Stomach (tissue), 8 donors: ENCODE measurements at regions not wholly inside any gene's neighbourhood (a gene's known extent, or its start where the extent isn't known, plus 50 kb on each side); places are given as distances from the start of the nearest gene placed in this dataset.

Experiments used
- DNase-seq, 2 donors: peaks; one replicate each; pipeline versions ENCODE4 v3.0.0 to v3.0.0-alpha.2; 2013 to 2019
- H3K27ac ChIP-seq, 5 donors: fragments of 200-600 bp in 4 of 5; sonication (generic) in 4 of 5; one replicate each; pipeline ENCODE4 v1.5.1; 2013 to 2019; ENCODE audit warnings: mild to moderate bottlenecking in 1 of 5, moderate library complexity in 1 of 5
- H3K27me3 ChIP-seq, 3 donors: fragments of 200-600 bp; sonication (generic); one replicate each; pipeline ENCODE4 v1.5.1; 2017 to 2019; ENCODE audit warnings: mixed run types in 1 of 3
- H3K36me3 ChIP-seq, 4 donors: fragments of 200-600 bp; sonication (generic); 1 replicate in 3 of 4; 2 replicates in 1 of 4; pipeline ENCODE4 v1.5.1; 2016 to 2019
- H3K4me1 ChIP-seq, 4 donors: fragments of 200-600 bp; sonication (generic); one replicate each; pipeline ENCODE4 v1.5.1; 2016 to 2019
- H3K4me3 ChIP-seq, 4 donors: fragments of 200-600 bp; sonication (generic) in 3 of 4; one replicate each; pipeline ENCODE4 v1.5.1; 2016 to 2019; ENCODE audit warnings: mild to moderate bottlenecking in 1 of 4
- H3K9me3 ChIP-seq, 4 donors: fragments of 200-600 bp; sonication (generic); one replicate each; pipeline ENCODE4 v1.5.1; 2016 to 2019
- EP300 ChIP-seq: sonication (generic); formaldehyde crosslinking; IDR thresholded peaks from one replicate; pipeline ENCODE4 v1.6.1; 2017; ENCODE audit warnings: antibody characterized with exemption
- POLR2A ChIP-seq, 4 donors: fragments of 450-650 bp; IDR thresholded peaks; one replicate each; pipeline ENCODE4 v1.6.1; 2016; ENCODE audit warnings: antibody characterized with exemption in 4 of 4, control low read depth in 2 of 4, mild to moderate bottlenecking in 1 of 4, moderate library complexity in 1 of 4
- POLR2AphosphoS5 ChIP-seq, 3 donors: sonication (generic); formaldehyde crosslinking; IDR thresholded peaks; one replicate each; pipeline ENCODE4 v1.6.1; 2016; ENCODE audit warnings: antibody characterized with exemption in 3 of 3
- WGBS, 5 donors: extraction: QIAGEN DNeasy Blood & Tissue Kit in 3 of 5; methylation state at CpG; one replicate each; pipeline versions ENCODE4 v1.1.5 to v1.1.7; 2013 to 2018; 5-methylcytosine and 5-hydroxymethylcytosine counted together
- intact Hi-C: fragments of 100-400 bp; cut with DNase I; formaldehyde crosslinking; loops from one replicate; pipeline ENCODE4 v1.15.1; 2023; ENCODE audit warnings: low total_unique reads
- TF ChIP-seq, protein P1 (sequence below), 7 experiments: fragments of 450-650 bp in 4 of 7; fragments of 200-600 bp in 3 of 7; sonication (generic) in 3 of 7; IDR thresholded peaks; one replicate each; pipeline ENCODE4 v1.5.1; 2016 to 2019; ENCODE audit warnings: antibody characterized with exemption in 7 of 7, control low read depth in 2 of 7, mild to moderate bottlenecking in 1 of 7
- donor health status: healthy with polysubstance abuse.
- donor health status: Bipolar disorder and iron deficiency.
- donor health status: healthy.

GRCh38 chr4:186875476-186875875 lies 151.8 kb upstream of the FAT1 start:
- H3K27ac ChIP-seq, result no peak overlapping the region
- no peaks in the 10 kb centered on the region for H3K27me3 ChIP-seq
- intact Hi-C loops, result no loop called here
- WGBS, 5 donors, result 51 to 76% (median 63%) methylated on average over 1 of the region's 1 CpG
- no peaks in the 10 kb centered on the region for H3K36me3 ChIP-seq
- H3K4me3 ChIP-seq, result no peak overlapping the region
- no peaks in the 10 kb centered on the region for H3K4me1 ChIP-seq
- H3K9me3 ChIP-seq, result peaks cover 0 to 12% (median 0%) of the 10 kb centered on the region in 4 donors
- TF ChIP-seq POLR2AphosphoS5 (IDR thresholded peaks at IDR 0.05) (no peak), EP300 (no peak), POLR2A (IDR thresholded peaks at IDR 0.05) (no peak)
- TF ChIP-seq, protein P1, sequence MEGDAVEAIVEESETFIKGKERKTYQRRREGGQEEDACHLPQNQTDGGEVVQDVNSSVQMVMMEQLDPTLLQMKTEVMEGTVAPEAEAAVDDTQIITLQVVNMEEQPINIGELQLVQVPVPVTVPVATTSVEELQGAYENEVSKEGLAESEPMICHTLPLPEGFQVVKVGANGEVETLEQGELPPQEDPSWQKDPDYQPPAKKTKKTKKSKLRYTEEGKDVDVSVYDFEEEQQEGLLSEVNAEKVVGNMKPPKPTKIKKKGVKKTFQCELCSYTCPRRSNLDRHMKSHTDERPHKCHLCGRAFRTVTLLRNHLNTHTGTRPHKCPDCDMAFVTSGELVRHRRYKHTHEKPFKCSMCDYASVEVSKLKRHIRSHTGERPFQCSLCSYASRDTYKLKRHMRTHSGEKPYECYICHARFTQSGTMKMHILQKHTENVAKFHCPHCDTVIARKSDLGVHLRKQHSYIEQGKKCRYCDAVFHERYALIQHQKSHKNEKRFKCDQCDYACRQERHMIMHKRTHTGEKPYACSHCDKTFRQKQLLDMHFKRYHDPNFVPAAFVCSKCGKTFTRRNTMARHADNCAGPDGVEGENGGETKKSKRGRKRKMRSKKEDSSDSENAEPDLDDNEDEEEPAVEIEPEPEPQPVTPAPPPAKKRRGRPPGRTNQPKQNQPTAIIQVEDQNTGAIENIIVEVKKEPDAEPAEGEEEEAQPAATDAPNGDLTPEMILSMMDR (IDR thresholded peaks at IDR 0.05), result no peak
- no peak for DNase-seq

DNA sequence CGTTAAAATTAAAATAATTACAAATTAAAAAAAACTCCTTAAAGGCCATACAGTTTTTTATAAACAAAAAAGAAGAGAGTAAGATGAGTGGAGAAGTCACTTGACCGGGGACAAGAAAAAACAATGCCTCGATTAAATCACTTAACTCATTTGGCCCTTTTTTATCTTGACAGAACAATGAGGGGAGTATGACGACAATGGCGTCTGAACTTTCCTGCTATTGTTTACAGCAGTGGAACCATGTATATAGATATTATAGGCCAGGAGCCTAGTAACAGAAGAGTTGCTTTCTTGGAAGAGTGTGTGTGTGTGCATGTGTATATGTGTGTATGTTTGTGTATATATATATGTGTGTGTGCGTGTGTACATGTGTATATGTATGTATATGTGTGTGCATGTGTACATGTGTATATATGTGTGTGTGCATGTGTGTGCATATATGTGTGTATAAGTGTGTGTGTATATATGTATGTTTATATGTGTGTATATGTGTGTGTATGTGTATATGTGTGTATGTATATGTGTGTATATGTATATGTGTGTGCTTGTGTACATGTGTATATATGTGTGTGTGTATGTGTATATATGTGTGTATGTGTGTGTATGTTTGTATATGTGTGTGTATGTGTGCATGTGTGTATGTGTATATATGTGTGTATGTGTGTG lies 153.4 kb upstream of the FAT1 start:
- WGBS, 5 donors, result 78 to 85% (median 84%) methylated on average over 6 of the region's 6 CpGs

GRCh38 chr4:186878203-186878776 lies 154.6 kb upstream of the FAT1 start:
- no peak overlapping the region for H3K4me3 ChIP-seq
- no peak for TF ChIP-seq EP300
- TF ChIP-seq POLR2AphosphoS5 (IDR thresholded peaks at IDR 0.05), result no peak
- TF ChIP-seq POLR2A (IDR thresholded peaks at IDR 0.05), result no peak
- TF ChIP-seq, protein P1 (IDR thresholded peaks at IDR 0.05), result no peak
- no peaks in the 10 kb centered on the region for H3K36me3 ChIP-seq
- intact Hi-C loops, result no loop called here
- no peak for DNase-seq
- no peaks in the 10 kb centered on the region for H3K27me3 ChIP-seq
- H3K27ac ChIP-seq, result no peak overlapping the region
- peaks cover 0 to 2% (median 0%) of the 10 kb centered on the region in 4 donors for H3K9me3 ChIP-seq
- WGBS, 5 donors, result 80 to 95% (median 85%) methylated on average over 2 of the region's 2 CpGs
- H3K4me1 ChIP-seq, result no peaks in the 10 kb centered on the region

More for the DNA sequence above, 153.4 kb upstream of the FAT1 start:
- Histone ChIP-seq H3K27ac (no peak overlapping the region), H3K36me3 (no peaks in the 10 kb centered on the region), H3K4me1 (no peaks in the 10 kb centered on the region), H3K4me3 (no peak overlapping the region), H3K27me3 (no peaks in the 10 kb centered on the region), H3K9me3 (peaks cover 0 to 11% (median 0%) of the 10 kb centered on the region in 4 donors)
- TF ChIP-seq POLR2AphosphoS5 (IDR thresholded peaks at IDR 0.05) (no peak), POLR2A (IDR thresholded peaks at IDR 0.05) (no peak), EP300 (no peak)
- TF ChIP-seq, protein P1 (IDR thresholded peaks at IDR 0.05), result no peak
- no peak for DNase-seq
- intact Hi-C loops, result no loop called here

GRCh38 chr4:186881521-186882220 lies 158.0 kb upstream of the FAT1 start:
- intact Hi-C loops, result no loop called here

More at GRCh38 chr4:186881521-186882220, 158.0 kb upstream of the FAT1 start:
- DNase-seq, result no peak
- 49 to 66% (median 56%) methylated on average over 3 of the region's 3 CpGs for WGBS, 5 donors
- H3K4me3 ChIP-seq, result no peak overlapping the region
- no peaks in the 10 kb centered on the region for H3K27me3 ChIP-seq
- no peaks in the 10 kb centered on the region for H3K36me3 ChIP-seq
- no peaks in the 10 kb centered on the region for H3K4me1 ChIP-seq
- TF ChIP-seq POLR2AphosphoS5 (IDR thresholded peaks at IDR 0.05) (no peak), POLR2A (IDR thresholded peaks at IDR 0.05) (no peak), EP300 (no peak)
- TF ChIP-seq, protein P1 (IDR thresholded peaks at IDR 0.05), result no peak
- no peaks in the 10 kb centered on the region for H3K9me3 ChIP-seq
- H3K27ac ChIP-seq, result no peak overlapping the region
